HG03575 (cell line): ENCODE measurements at regions not wholly inside any gene's neighbourhood (a gene's known extent, or its start where the extent isn't known, plus 50 kb on each side); places are given as distances from the start of the nearest gene placed in this dataset.

Experiments used
- ATAC-seq: cut with Tn5 transposase; IDR thresholded peaks from one replicate; pipeline ENCODE4 v1.9.1; 2021; ENCODE audit not compliant: unreplicated experiment, insufficient number of reproducible peaks, low FRiP score; ENCODE audit errors: extremely low read depth

- no peak for ATAC-seq
Measured at GRCh38 chr14:48452437-48452995, 777.1 kb upstream of the MDGA2 start.

- ATAC-seq, result no peak
Measured at GRCh38 chr14:48435221-48435620, 759.8 kb upstream of the MDGA2 start.

- ATAC-seq, result no peak
Measured at GRCh38 chr14:48430805-48431204, 755.4 kb upstream of the MDGA2 start.

- ATAC-seq, result no peak
Measured at GRCh38 chr14:48429512-48429911, 754.1 kb upstream of the MDGA2 start.

- ATAC-seq, result no peak
Measured at GRCh38 chr14:48417715-48418500, 742.5 kb upstream of the MDGA2 start.

- no peak for ATAC-seq
Measured at GRCh38 chr14:48401321-48401720, 725.9 kb upstream of the MDGA2 start.

- no peak for ATAC-seq
Measured at GRCh38 chr14:48398675-48399282, 723.4 kb upstream of the MDGA2 start.

- no peak for ATAC-seq
Measured at GRCh38 chr14:48391661-48392060, 716.3 kb upstream of the MDGA2 start.

GRCh38 chr14:48390346-48390745 lies 714.9 kb upstream of the MDGA2 start:
- ATAC-seq, result no peak

- ATAC-seq, result no peak
Measured at GRCh38 chr14:48384821-48385220, 709.4 kb upstream of the MDGA2 start.

GRCh38 chr14:48382961-48383360 lies 707.6 kb upstream of the MDGA2 start:
- no peak for ATAC-seq

- no peak for ATAC-seq
Measured at GRCh38 chr14:48378541-48378940, 703.1 kb upstream of the MDGA2 start.

- no peak for ATAC-seq
Measured at GRCh38 chr14:48373981-48374380, 698.6 kb upstream of the MDGA2 start.

GRCh38 chr14:48350971-48351370 lies 675.6 kb upstream of the MDGA2 start:
- no peak for ATAC-seq

- ATAC-seq, result no peak
Measured at GRCh38 chr14:48349689-48350088, 674.3 kb upstream of the MDGA2 start.

- no peak for ATAC-seq
Measured at GRCh38 chr14:48341069-48341468, 665.7 kb upstream of the MDGA2 start.

GRCh38 chr14:48333221-48333920 lies 658.0 kb upstream of the MDGA2 start:
- ATAC-seq, result no peak

GRCh38 chr14:48331421-48331820 lies 656.0 kb upstream of the MDGA2 start:
- no peak for ATAC-seq

- no peak for ATAC-seq
Measured at GRCh38 chr14:48325486-48325885, 650.1 kb upstream of the MDGA2 start.

GRCh38 chr14:48323665-48324064 lies 648.3 kb upstream of the MDGA2 start:
- ATAC-seq, result no peak
